ENCODE measurements at regions not wholly inside any gene's neighbourhood (a gene's known extent, or its start where the extent isn't known, plus 50 kb on each side); places are given as distances from the start of the nearest gene placed in this dataset.

GRCh38 chr20:52652271-52652670, 319.9 kb upstream of the TSHZ2 start:
- Histone ChIP-seq H3K36me3 (ENCODE audit: low read depth) (no peaks in the 10 kb centered on the region), H3K4me3 (no peak overlapping the region), H3K4me2 (no peak overlapping the region), H3K79me2 (ENCODE audit: low read depth) (no peaks in the 10 kb centered on the region), H3K9me2 (ENCODE audit: insufficient read depth) (no peaks in the 10 kb centered on the region), H3F3A (ENCODE audit: insufficient read depth, low read depth) (no peaks in the 10 kb centered on the region), H3K27me3 (ENCODE audit: insufficient read depth, low read depth) (no peaks in the 10 kb centered on the region), H3K4me1 (replicated peaks; ENCODE audit: insufficient read depth) (no peaks in the 10 kb centered on the region), H3K9me3 (ENCODE audit: insufficient read depth, low read depth) (no peaks in the 10 kb centered on the region), H3K27ac (no peak overlapping the region), H2AFZ (no peak overlapping the region), H4K20me1 (ENCODE audit: insufficient read depth) (no peaks in the 10 kb centered on the region)
- ChIA-PET POLR2A (ENCODE audit: unreplicated experiment) (no interaction called here), CTCF (no interaction called here)
- TF ChIP-seq, protein P1, sequence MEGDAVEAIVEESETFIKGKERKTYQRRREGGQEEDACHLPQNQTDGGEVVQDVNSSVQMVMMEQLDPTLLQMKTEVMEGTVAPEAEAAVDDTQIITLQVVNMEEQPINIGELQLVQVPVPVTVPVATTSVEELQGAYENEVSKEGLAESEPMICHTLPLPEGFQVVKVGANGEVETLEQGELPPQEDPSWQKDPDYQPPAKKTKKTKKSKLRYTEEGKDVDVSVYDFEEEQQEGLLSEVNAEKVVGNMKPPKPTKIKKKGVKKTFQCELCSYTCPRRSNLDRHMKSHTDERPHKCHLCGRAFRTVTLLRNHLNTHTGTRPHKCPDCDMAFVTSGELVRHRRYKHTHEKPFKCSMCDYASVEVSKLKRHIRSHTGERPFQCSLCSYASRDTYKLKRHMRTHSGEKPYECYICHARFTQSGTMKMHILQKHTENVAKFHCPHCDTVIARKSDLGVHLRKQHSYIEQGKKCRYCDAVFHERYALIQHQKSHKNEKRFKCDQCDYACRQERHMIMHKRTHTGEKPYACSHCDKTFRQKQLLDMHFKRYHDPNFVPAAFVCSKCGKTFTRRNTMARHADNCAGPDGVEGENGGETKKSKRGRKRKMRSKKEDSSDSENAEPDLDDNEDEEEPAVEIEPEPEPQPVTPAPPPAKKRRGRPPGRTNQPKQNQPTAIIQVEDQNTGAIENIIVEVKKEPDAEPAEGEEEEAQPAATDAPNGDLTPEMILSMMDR (conservative IDR thresholded peaks at IDR 0.05), result no peak
- TF ChIP-seq EZH2 (IDR thresholded peaks at IDR 0.05; ENCODE audit: low read depth), result no peak
- intact Hi-C loops (cut with micrococcal nuclease; ENCODE audit: unreplicated experiment), result no loop called here
- BruUV-seq (replicated peaks), result no TSS peak
- peak in 1 of 2 experiments; percentile 11 for DNase-seq

- no peak overlapping the region for H3K4me3 ChIP-seq
- no peak for TF ChIP-seq EZH2 (IDR thresholded peaks at IDR 0.05; ENCODE audit: low read depth)
- H2AFZ ChIP-seq, result no peak overlapping the region
- no peaks in the 10 kb centered on the region for H4K20me1 ChIP-seq (ENCODE audit: insufficient read depth)
- no peak overlapping the region for H3K4me2 ChIP-seq
- BruUV-seq (replicated peaks), result no TSS peak
- H3K27me3 ChIP-seq (ENCODE audit: insufficient read depth, low read depth), result 0 out of 2 replicates have a peak, but pooled peaks cover 16% of the 10 kb centered on the region
- ChIA-PET POLR2A (ENCODE audit: unreplicated experiment) (no interaction called here), CTCF (no interaction called here)
- no peaks in the 10 kb centered on the region for H3K9me3 ChIP-seq (ENCODE audit: insufficient read depth, low read depth)
- H3K9me2 ChIP-seq (ENCODE audit: insufficient read depth), result no peaks in the 10 kb centered on the region
- no peaks in the 10 kb centered on the region for H3K79me2 ChIP-seq (ENCODE audit: low read depth)
- H3F3A ChIP-seq (ENCODE audit: insufficient read depth, low read depth), result no peaks in the 10 kb centered on the region
- no peaks in the 10 kb centered on the region for H3K36me3 ChIP-seq (ENCODE audit: low read depth)
- peak in 1 of 2 experiments; percentile 11 for DNase-seq
- intact Hi-C loops (cut with micrococcal nuclease; ENCODE audit: unreplicated experiment), result no loop called here
- no peaks in the 10 kb centered on the region for H3K4me1 ChIP-seq (replicated peaks; ENCODE audit: insufficient read depth)
- H3K27ac ChIP-seq, result no peak overlapping the region
Measured at GRCh38 chr20:52649727-52650126, 322.4 kb upstream of the TSHZ2 start.

DNA sequence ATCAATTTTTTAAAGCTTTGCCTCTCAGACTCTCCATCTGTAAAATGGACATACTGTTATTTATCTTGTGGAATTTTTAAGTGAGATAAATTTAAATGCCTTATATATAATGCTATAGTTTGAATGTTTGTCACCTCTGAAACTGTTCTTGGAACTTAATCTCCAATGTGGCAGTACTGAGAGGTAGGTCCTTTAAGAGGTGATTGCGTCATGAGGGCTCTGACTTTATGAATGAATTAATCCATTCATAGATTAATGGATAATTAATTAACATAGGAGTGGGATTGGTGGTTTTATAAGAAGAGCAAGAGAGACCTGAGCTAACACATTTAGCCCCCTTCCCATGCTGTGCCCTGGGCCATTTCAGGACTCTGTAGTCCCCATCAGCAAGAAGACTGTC, 326.3 kb upstream of the TSHZ2 start:
- ChIA-PET CTCF (no interaction called here), POLR2A (ENCODE audit: unreplicated experiment) (no interaction called here)
- 0 out of 2 replicates have a peak, but pooled peaks cover 29% of the 10 kb centered on the region for H3K27me3 ChIP-seq (ENCODE audit: insufficient read depth, low read depth)
- no TSS peak for BruUV-seq (replicated peaks)
- no peak overlapping the region for H3K4me3 ChIP-seq
- no peaks in the 10 kb centered on the region for H3K9me2 ChIP-seq (ENCODE audit: insufficient read depth)
- H3F3A ChIP-seq (ENCODE audit: insufficient read depth, low read depth), result no peaks in the 10 kb centered on the region
- no peaks in the 10 kb centered on the region for H3K36me3 ChIP-seq (ENCODE audit: low read depth)
- no peak overlapping the region for H3K27ac ChIP-seq
- intact Hi-C loops (cut with micrococcal nuclease; ENCODE audit: unreplicated experiment), result no loop called here
- H4K20me1 ChIP-seq (ENCODE audit: insufficient read depth), result no peaks in the 10 kb centered on the region
- H3K4me2 ChIP-seq, result no peak overlapping the region
- TF ChIP-seq EZH2 (IDR thresholded peaks at IDR 0.05; ENCODE audit: low read depth), result no peak
- TF ChIP-seq, protein P1 (conservative IDR thresholded peaks at IDR 0.05), result no peak
- H3K4me1 ChIP-seq (replicated peaks; ENCODE audit: insufficient read depth), result no peaks in the 10 kb centered on the region
- no peaks in the 10 kb centered on the region for H3K79me2 ChIP-seq (ENCODE audit: low read depth)
- DNase-seq, result peak in 1 of 2 experiments; percentile 10
- no peaks in the 10 kb centered on the region for H3K9me3 ChIP-seq (ENCODE audit: insufficient read depth, low read depth)
- no peak overlapping the region for H2AFZ ChIP-seq

GRCh38 chr20:52643034-52643433, 329.1 kb upstream of the TSHZ2 start:
- H3F3A ChIP-seq (ENCODE audit: insufficient read depth, low read depth), result no peaks in the 10 kb centered on the region
- H3K27me3 ChIP-seq (ENCODE audit: insufficient read depth, low read depth), result 0 out of 2 replicates have a peak, but pooled peaks cover 29% of the 10 kb centered on the region
- H3K4me1 ChIP-seq (replicated peaks; ENCODE audit: insufficient read depth), result no peaks in the 10 kb centered on the region
- H3K4me3 ChIP-seq, result no peak overlapping the region
- peak in 1 of 2 experiments; percentile 11 for DNase-seq
- H2AFZ ChIP-seq, result no peak overlapping the region
- H3K9me3 ChIP-seq (ENCODE audit: insufficient read depth, low read depth), result no peaks in the 10 kb centered on the region
- H3K27ac ChIP-seq, result no peak overlapping the region
- CTCF ChIA-PET, result no interaction called here
- H3K36me3 ChIP-seq (ENCODE audit: low read depth), result no peaks in the 10 kb centered on the region
- no TSS peak for BruUV-seq (replicated peaks)
- H4K20me1 ChIP-seq (ENCODE audit: insufficient read depth), result no peaks in the 10 kb centered on the region
- no peak overlapping the region for H3K4me2 ChIP-seq
- intact Hi-C loops (cut with micrococcal nuclease; ENCODE audit: unreplicated experiment), result no loop called here
- no peaks in the 10 kb centered on the region for H3K79me2 ChIP-seq (ENCODE audit: low read depth)
- no peaks in the 10 kb centered on the region for H3K9me2 ChIP-seq (ENCODE audit: insufficient read depth)
- TF ChIP-seq EZH2 (IDR thresholded peaks at IDR 0.05; ENCODE audit: low read depth), result no peak
- TF ChIP-seq, protein P1 (conservative IDR thresholded peaks at IDR 0.05), result no peak
- POLR2A ChIA-PET (ENCODE audit: unreplicated experiment), result no interaction called here

Measured in PC-9 (cell line).